WTC11 (cell line): ENCODE measurements at regions not wholly inside any gene's neighbourhood (a gene's known extent, or its start where the extent isn't known, plus 50 kb on each side); places are given as distances from the start of the nearest gene placed in this dataset.

Source experiments
- ATAC-seq: fragments of 200-7000 bp; cut with Tn5 transposase; 2 replicates; pipeline ENCODE4 v1.10.0; 2021; ENCODE audit warnings: mild to moderate bottlenecking, moderate library complexity
- CTCF ChIA-PET: fragments of 300-600 bp; sonication (Branson Sonifier 250); formaldehyde crosslinking; loops from one replicate; lab custom pipeline; 2021; ENCODE audit warnings: antibody characterized with exemption; lab: Charles Lee
- POLR2A ChIA-PET: fragments of 350-600 bp; sonication (Branson Sonifier 250); formaldehyde crosslinking; loops from one replicate; lab custom pipeline; 2021; ENCODE audit warnings: antibody characterized with exemption; lab: Charles Lee
- DNase-seq: peaks from one replicate; pipeline ENCODE4 v3.0.0; 2021; ENCODE audit warnings: low spot score
- H3K27ac Mint-ChIP-seq: 2 replicates; pipeline ENCODE4 v1.8.0; 2021; ENCODE audit warnings: mixed read lengths
- H3K27me3 Mint-ChIP-seq: 2 replicates; pipeline ENCODE4 v1.8.0; 2021; ENCODE audit warnings: low read depth, mild to moderate bottlenecking, moderate library complexity, mixed read lengths
- H3K36me3 Mint-ChIP-seq: 2 replicates; pipeline ENCODE4 v1.8.0; 2021; ENCODE audit warnings: mixed read lengths
- H3K4me1 Mint-ChIP-seq: 2 replicates; pipeline ENCODE4 v1.8.0; 2022; ENCODE audit warnings: mixed read lengths
- H3K4me3 Mint-ChIP-seq: 2 replicates; pipeline ENCODE4 v1.8.0; 2021; ENCODE audit warnings: mild to moderate bottlenecking, moderate library complexity, mixed read lengths
- H3K9me3 Mint-ChIP-seq: 2 replicates; pipeline ENCODE4 v1.8.0; 2021; ENCODE audit warnings: mixed read lengths
- AFF4 ChIP-seq: sonication (generic); formaldehyde crosslinking; IDR thresholded peaks from 2 replicates; pipeline ENCODE4 v1.8.1; 2023; ENCODE audit warnings: mild to moderate bottlenecking, missing genetic modification reagents, borderline replicate concordance
- ARID4B ChIP-seq: sonication (generic); formaldehyde crosslinking; IDR thresholded peaks from 2 replicates; pipeline ENCODE4 v1.8.0; 2023; ENCODE audit warnings: missing genetic modification reagents, mild to moderate bottlenecking, borderline replicate concordance
- ATF3 ChIP-seq: sonication (generic); formaldehyde crosslinking; conservative IDR thresholded peaks from 2 replicates; pipeline ENCODE4 v1.8.1; 2022; ENCODE audit warnings: mild to moderate bottlenecking, missing genetic modification reagents
- CREM ChIP-seq: sonication (generic); formaldehyde crosslinking; IDR thresholded peaks from 2 replicates; pipeline ENCODE4 v1.8.1; 2022; ENCODE audit warnings: mild to moderate bottlenecking, missing genetic modification reagents, moderate library complexity
- ETV6 ChIP-seq: sonication (generic); formaldehyde crosslinking; IDR thresholded peaks from 2 replicates; pipeline ENCODE4 v1.8.1; 2022; ENCODE audit warnings: mild to moderate bottlenecking, missing genetic modification reagents
- HMGA2 ChIP-seq: fragments of 250-450 bp; sonication (Bioruptor Pico); IDR thresholded peaks from 2 replicates; pipeline ENCODE4 v1.4.0; 2021; ENCODE audit warnings: mild to moderate bottlenecking, moderate library complexity
- HMGXB4 ChIP-seq: sonication (generic); formaldehyde crosslinking; IDR thresholded peaks from 2 replicates; pipeline ENCODE4 v1.8.1; 2023; ENCODE audit warnings: mild to moderate bottlenecking, moderate library complexity, missing genetic modification reagents
- IRF2 ChIP-seq: sonication (generic); formaldehyde crosslinking; IDR thresholded peaks from 2 replicates; pipeline ENCODE4 v1.8.0; 2022; ENCODE audit warnings: low read depth, missing genetic modification reagents, borderline replicate concordance
- MAX ChIP-seq: sonication (generic); formaldehyde crosslinking; IDR thresholded peaks from 2 replicates; pipeline ENCODE4 v1.8.0; 2022; ENCODE audit warnings: mild to moderate bottlenecking, missing genetic modification reagents
- MLX ChIP-seq: sonication (generic); formaldehyde crosslinking; IDR thresholded peaks from 2 replicates; pipeline ENCODE4 v1.8.1; 2023; ENCODE audit warnings: mild to moderate bottlenecking, missing genetic modification reagents, moderate library complexity
- PRDM15 ChIP-seq: sonication (generic); formaldehyde crosslinking; IDR thresholded peaks from 2 replicates; pipeline ENCODE4 v1.8.0; 2022; ENCODE audit warnings: missing genetic modification reagents
- PREB ChIP-seq: sonication (generic); formaldehyde crosslinking; IDR thresholded peaks from 2 replicates; pipeline ENCODE4 v1.8.1; 2022; ENCODE audit warnings: mild to moderate bottlenecking, missing genetic modification reagents, moderate library complexity, borderline replicate concordance
- RELA ChIP-seq: sonication (generic); formaldehyde crosslinking; IDR thresholded peaks from 2 replicates; pipeline ENCODE4 v1.8.1; 2022; ENCODE audit warnings: missing genetic modification reagents, mild to moderate bottlenecking, borderline replicate concordance

- POLR2A ChIA-PET = no interaction called here
- TF ChIP-seq RELA (CRISPR knock-in tag) (no peak), CREM (CRISPR knock-in tag) (no peak), ARID4B (no peak), PRDM15 (no peak), IRF2 (CRISPR knock-in tag) (no peak), MLX (CRISPR knock-in tag) (no peak), AFF4 (CRISPR knock-in tag) (no peak), MAX (CRISPR knock-in tag) (no peak), HMGXB4 (CRISPR knock-in tag) (no peak), PREB (no peak), ETV6 (CRISPR knock-in tag) (no peak), HMGA2 (no peak), ATF3 (CRISPR knock-in tag) (no peak)
- TF ChIP-seq, all 79 proteins: peak for 0
- Mint-ChIP-seq H3K9me3 (peaks cover 12% of the 10 kb centered on the region; the same call in 1 of the 2 replicates), H3K36me3 (peaks cover 2% of the 10 kb centered on the region; the same call in 1 of the 2 replicates), H3K27ac (no peak overlapping the region), H3K4me3 (no peak overlapping the region), H3K27me3 (no peaks in the 10 kb centered on the region), H3K4me1 (no peaks in the 10 kb centered on the region)
- CTCF ChIA-PET = no interaction called here
- ATAC-seq (no peak), DNase-seq (no peak)
Observed at GRCh38 chr3:102002056-102002455, 152.7 kb downstream of the NFKBIZ start.
